ENCODE measurements at regions not wholly inside any gene's neighbourhood (a gene's known extent, or its start where the extent isn't known, plus 50 kb on each side); places are given as distances from the start of the nearest gene placed in this dataset.

DNA sequence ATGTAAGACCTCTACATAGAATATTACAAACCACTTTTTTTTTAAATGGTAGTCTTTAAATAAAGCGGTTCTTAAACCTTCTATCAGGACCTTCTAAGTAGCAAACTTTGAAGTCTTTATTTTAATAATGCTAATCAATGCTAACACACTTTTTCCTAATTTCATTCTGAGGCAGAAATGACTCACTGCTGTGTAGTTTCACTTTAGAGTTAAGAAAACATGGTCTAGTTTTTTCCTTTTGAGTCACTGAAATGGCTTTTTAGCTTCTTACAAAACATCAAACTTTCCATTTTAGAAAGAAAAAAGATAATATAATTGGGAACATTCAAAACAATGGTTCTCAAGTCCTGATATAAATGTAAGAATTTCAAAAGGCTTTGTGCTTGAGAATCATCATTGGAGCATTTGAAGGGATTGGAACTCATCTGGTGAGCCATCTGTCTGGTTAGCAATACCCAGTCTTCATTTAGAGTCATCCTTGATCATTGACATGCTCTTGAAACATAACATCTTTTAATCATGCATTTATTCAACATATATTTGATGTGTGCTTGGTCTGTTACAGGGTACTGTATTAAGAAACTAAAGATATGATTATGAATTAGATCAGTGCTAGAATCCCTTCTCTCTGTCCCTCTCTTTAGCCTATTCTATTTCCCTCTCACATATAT is 258.3 kb upstream of the MON1B start:
- DNase-seq (ENCODE audit: low read depth): peak; percentile 18
- Histone ChIP-seq H3K4me3 (ENCODE audit: low read depth, low read length) (no peak overlapping the region), H3K27me3 (ENCODE audit: control insufficient read depth, insufficient read depth, low read length) (no peaks in the 10 kb centered on the region), H3K36me3 (ENCODE audit: control insufficient read depth, insufficient read depth, low read length) (no peaks in the 10 kb centered on the region)
- TF ChIP-seq, protein P1, sequence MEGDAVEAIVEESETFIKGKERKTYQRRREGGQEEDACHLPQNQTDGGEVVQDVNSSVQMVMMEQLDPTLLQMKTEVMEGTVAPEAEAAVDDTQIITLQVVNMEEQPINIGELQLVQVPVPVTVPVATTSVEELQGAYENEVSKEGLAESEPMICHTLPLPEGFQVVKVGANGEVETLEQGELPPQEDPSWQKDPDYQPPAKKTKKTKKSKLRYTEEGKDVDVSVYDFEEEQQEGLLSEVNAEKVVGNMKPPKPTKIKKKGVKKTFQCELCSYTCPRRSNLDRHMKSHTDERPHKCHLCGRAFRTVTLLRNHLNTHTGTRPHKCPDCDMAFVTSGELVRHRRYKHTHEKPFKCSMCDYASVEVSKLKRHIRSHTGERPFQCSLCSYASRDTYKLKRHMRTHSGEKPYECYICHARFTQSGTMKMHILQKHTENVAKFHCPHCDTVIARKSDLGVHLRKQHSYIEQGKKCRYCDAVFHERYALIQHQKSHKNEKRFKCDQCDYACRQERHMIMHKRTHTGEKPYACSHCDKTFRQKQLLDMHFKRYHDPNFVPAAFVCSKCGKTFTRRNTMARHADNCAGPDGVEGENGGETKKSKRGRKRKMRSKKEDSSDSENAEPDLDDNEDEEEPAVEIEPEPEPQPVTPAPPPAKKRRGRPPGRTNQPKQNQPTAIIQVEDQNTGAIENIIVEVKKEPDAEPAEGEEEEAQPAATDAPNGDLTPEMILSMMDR (IDR thresholded peaks at IDR 0.05; ENCODE audit: insufficient read depth, low read length, severe bottlenecking): no peak
- FAIRE-seq: no peak

DNA sequence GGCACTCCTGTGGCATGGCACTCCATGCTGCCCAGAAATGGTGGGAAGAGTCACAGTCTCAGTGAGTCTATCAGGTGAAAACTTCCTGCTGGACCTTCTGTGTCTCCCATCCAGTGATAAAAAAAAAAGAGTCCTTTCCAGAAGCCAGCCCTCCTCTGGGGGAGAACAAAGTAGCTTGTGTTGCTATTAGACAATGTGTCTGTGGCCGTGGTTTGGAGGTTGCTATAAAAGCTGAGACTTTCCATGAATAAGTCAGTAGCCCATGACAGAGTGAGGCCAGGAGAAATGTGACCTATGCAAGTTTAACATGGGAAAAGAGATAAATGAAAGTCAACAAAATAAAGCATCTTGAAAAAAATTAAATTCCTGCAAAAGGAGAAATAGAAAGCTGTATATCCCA is 250.7 kb upstream of the MON1B start:
- no peak overlapping the region for H3K4me3 ChIP-seq (ENCODE audit: low read depth, low read length)
- DNase-seq (ENCODE audit: low read depth) (no peak), FAIRE-seq (no peak)
- TF ChIP-seq, protein P1 (IDR thresholded peaks at IDR 0.05; ENCODE audit: insufficient read depth, low read length, severe bottlenecking): no peak
- no peaks in the 10 kb centered on the region for H3K27me3 ChIP-seq (ENCODE audit: control insufficient read depth, insufficient read depth, low read length)
- no peaks in the 10 kb centered on the region for H3K36me3 ChIP-seq (ENCODE audit: control insufficient read depth, insufficient read depth, low read length)

DNA sequence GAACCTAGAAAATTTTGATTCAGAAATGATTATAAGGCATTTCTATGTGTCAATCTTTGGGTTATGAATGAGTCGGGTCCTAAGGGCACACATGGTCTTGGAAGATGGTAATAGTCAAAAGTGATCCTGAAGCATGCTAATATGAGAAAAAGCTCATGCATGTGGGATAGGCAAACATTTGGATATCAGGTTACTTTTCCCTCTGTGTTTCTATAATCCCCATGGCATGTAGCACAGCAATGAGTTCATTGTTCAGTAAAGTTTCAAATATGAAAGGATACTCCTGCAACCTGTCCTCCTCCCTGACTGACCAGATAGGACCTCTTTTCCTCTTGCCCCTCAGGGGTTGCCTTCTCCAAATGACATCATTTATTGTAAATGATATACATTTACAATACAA is 249.9 kb upstream of the MON1B start:
- TF ChIP-seq, protein P1 (IDR thresholded peaks at IDR 0.05; ENCODE audit: insufficient read depth, low read length, severe bottlenecking): no peak
- H3K27me3 ChIP-seq (ENCODE audit: control insufficient read depth, insufficient read depth, low read length): no peaks in the 10 kb centered on the region
- FAIRE-seq (no peak), DNase-seq (ENCODE audit: low read depth) (no peak)
- H3K4me3 ChIP-seq (ENCODE audit: low read depth, low read length): no peak overlapping the region
- H3K36me3 ChIP-seq (ENCODE audit: control insufficient read depth, insufficient read depth, low read length): no peaks in the 10 kb centered on the region

DNA sequence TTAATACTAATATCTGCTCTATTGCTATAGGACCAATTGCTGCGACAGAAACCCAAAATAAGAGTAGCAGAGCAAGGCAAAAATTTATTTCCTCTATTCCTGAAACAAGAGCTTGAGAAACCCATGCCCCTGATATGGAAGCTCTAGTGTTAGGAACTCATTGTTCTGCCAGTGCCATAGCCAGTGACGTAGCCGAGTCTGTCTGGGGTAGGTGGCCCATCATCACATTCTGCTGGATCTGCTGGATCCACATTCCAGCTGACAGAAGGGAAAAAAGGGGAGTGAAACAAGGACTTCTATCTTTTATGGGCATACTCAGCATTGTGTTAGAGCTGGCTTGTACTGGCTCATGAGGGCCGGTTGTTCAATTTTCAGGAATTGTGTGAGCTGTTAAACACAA is 248.9 kb upstream of the MON1B start:
- DNase-seq (ENCODE audit: low read depth): no peak
- TF ChIP-seq, protein P1 (IDR thresholded peaks at IDR 0.05; ENCODE audit: insufficient read depth, low read length, severe bottlenecking): no peak
- FAIRE-seq: no peak
- Histone ChIP-seq H3K4me3 (ENCODE audit: low read depth, low read length) (no peak overlapping the region), H3K27me3 (ENCODE audit: control insufficient read depth, insufficient read depth, low read length) (no peaks in the 10 kb centered on the region), H3K36me3 (ENCODE audit: control insufficient read depth, insufficient read depth, low read length) (no peaks in the 10 kb centered on the region)

DNA sequence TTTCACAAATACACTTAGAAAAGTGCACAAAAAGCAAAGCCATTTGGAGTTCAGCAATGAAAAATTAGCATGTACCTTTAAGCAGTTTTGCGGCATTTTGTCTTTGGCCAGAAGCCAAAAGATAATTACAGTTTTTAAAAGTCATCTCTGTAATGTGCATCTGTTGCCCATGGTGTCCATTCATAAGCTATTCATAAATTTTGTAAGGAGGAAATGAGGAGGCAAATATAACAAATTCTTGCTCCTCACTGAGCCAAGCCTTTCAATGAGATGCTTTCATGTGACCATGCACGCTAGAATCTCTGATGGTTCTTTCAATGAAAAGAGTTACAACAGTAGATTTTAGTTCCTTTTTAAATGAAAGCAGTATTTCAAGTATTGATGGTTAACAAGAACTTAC is 247.1 kb upstream of the MON1B start:
- DNase-seq (ENCODE audit: low read depth) (no peak), FAIRE-seq (no peak)
- Histone ChIP-seq H3K27me3 (ENCODE audit: control insufficient read depth, insufficient read depth, low read length) (no peaks in the 10 kb centered on the region), H3K36me3 (ENCODE audit: control insufficient read depth, insufficient read depth, low read length) (no peaks in the 10 kb centered on the region), H3K4me3 (ENCODE audit: low read depth, low read length) (no peak overlapping the region)
- TF ChIP-seq, protein P1 (IDR thresholded peaks at IDR 0.05; ENCODE audit: insufficient read depth, low read length, severe bottlenecking): no peak

DNA sequence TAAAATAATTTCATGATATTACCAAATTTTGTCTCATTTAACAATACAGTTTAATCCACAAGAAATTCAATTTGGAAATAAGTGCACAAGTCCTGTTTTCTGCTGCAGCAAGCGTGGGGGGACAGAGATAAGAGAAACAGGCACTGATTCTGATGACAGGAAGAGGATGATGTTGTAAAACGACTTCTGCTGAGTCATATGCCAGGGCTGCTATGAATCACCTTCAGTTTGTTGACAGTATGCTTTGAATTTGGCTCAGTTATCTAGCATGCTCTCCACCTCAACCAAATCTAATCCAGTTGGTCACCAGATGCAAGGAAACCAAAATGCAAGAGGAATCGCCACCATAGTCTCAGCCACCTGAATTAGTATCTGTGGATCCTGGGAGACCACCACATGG is 244.1 kb upstream of the MON1B start:
- no peaks in the 10 kb centered on the region for H3K36me3 ChIP-seq (ENCODE audit: control insufficient read depth, insufficient read depth, low read length)
- no peak overlapping the region for H3K4me3 ChIP-seq (ENCODE audit: low read depth, low read length)
- H3K27me3 ChIP-seq (ENCODE audit: control insufficient read depth, insufficient read depth, low read length): no peaks in the 10 kb centered on the region
- FAIRE-seq (peak; percentile 40), DNase-seq (ENCODE audit: low read depth) (peak; percentile 68)
- TF ChIP-seq, protein P1 (IDR thresholded peaks at IDR 0.05; ENCODE audit: insufficient read depth, low read length, severe bottlenecking): no peak

Data from bronchial epithelial cell (primary cell).